ENCODE measurements at regions not wholly inside any gene's neighbourhood (a gene's known extent, or its start where the extent isn't known, plus 50 kb on each side); places are given as distances from the start of the nearest gene placed in this dataset.

DNA sequence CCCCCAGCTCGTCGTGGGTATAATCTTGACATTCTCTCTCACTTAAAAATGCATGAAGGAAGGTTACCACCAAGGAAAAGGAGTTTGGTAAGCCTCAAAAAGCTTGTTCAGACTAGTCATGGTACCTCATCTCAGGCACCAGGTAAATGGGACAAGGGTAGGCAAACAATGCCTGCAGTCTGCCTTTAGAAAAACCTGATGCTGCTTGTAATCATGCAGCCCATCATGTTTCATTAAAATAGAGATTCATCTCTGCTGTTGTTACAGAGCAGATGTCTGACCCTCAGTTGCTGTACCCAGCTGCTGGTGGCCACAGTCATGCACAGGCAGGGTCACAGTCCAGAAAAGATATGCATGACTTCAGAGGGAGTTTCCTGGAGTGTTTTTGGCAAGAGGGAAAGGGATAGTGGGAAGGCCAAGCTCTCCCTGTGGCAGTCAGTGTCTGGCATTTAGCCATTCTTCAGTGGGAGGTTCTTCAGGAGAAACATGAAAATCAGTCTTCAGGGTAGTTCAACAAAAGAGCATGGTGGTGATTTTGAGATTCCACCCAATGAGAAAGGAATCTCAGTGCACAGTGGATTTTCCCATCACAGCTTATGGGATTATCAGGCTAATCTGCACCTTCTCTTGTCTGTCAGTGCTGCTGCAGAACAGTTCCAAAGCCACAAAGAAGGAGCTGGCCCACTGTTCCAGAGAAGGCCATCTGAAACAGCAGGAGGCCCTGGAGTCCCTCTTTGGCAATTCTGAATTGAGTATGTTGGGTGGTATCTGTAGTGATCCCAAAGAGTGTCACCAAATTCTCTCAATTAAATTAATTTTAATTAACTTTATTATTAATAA, 202.7 kb upstream of the FRMD6 start:
- no peak for DNase-seq (ENCODE audit: low read depth)
- TF ChIP-seq, protein P1, sequence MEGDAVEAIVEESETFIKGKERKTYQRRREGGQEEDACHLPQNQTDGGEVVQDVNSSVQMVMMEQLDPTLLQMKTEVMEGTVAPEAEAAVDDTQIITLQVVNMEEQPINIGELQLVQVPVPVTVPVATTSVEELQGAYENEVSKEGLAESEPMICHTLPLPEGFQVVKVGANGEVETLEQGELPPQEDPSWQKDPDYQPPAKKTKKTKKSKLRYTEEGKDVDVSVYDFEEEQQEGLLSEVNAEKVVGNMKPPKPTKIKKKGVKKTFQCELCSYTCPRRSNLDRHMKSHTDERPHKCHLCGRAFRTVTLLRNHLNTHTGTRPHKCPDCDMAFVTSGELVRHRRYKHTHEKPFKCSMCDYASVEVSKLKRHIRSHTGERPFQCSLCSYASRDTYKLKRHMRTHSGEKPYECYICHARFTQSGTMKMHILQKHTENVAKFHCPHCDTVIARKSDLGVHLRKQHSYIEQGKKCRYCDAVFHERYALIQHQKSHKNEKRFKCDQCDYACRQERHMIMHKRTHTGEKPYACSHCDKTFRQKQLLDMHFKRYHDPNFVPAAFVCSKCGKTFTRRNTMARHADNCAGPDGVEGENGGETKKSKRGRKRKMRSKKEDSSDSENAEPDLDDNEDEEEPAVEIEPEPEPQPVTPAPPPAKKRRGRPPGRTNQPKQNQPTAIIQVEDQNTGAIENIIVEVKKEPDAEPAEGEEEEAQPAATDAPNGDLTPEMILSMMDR (IDR thresholded peaks at IDR 0.05; ENCODE audit: insufficient read depth, low read depth, low read length, missing control alignments), result no peak
- H3K4me3 ChIP-seq (ENCODE audit: low read depth, low read length), result no peak overlapping the region

- no peak overlapping the region for H3K4me3 ChIP-seq (ENCODE audit: low read depth, low read length)
- TF ChIP-seq, protein P1 (IDR thresholded peaks at IDR 0.05; ENCODE audit: insufficient read depth, low read depth, low read length, missing control alignments), result no peak
- DNase-seq (ENCODE audit: low read depth), result no peak
Measured at GRCh38 chr14:51449681-51450080, 202.0 kb upstream of the FRMD6 start.

DNA sequence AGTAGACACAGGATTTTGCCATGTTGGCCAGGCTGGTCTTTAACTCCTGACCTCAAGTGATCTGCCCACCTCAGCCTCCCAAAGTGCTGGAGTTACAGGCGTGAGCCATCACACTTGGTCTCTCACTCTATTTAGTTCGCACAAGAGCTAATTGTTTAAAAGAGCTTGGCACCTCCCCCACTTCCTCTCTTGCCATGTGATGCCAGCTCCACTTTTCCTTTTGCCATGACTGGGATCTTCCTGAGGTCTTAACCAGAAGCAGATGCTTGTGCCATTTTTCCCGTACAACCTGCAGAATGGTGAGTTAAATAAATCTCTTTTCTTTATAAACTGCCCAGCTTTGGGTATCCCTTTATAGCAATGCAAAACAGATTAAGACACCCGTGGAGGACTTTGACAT, 200.1 kb upstream of the FRMD6 start:
- no peak overlapping the region for H3K4me3 ChIP-seq (ENCODE audit: low read depth, low read length)
- DNase-seq (ENCODE audit: low read depth), result no peak
- TF ChIP-seq, protein P1 (IDR thresholded peaks at IDR 0.05; ENCODE audit: insufficient read depth, low read depth, low read length, missing control alignments), result no peak

GRCh38 chr14:51453869-51454268, 197.8 kb upstream of the FRMD6 start:
- no peak overlapping the region for H3K4me3 ChIP-seq (ENCODE audit: low read depth, low read length)
- TF ChIP-seq, protein P1 (IDR thresholded peaks at IDR 0.05; ENCODE audit: insufficient read depth, low read depth, low read length, missing control alignments), result no peak
- DNase-seq (ENCODE audit: low read depth), result no peak

- TF ChIP-seq, protein P1 (IDR thresholded peaks at IDR 0.05; ENCODE audit: insufficient read depth, low read depth, low read length, missing control alignments), result no peak
- no peak for DNase-seq (ENCODE audit: low read depth)
- H3K4me3 ChIP-seq (ENCODE audit: low read depth, low read length), result no peak overlapping the region
Measured at GRCh38 chr14:51454351-51454750, 197.4 kb upstream of the FRMD6 start.

DNA sequence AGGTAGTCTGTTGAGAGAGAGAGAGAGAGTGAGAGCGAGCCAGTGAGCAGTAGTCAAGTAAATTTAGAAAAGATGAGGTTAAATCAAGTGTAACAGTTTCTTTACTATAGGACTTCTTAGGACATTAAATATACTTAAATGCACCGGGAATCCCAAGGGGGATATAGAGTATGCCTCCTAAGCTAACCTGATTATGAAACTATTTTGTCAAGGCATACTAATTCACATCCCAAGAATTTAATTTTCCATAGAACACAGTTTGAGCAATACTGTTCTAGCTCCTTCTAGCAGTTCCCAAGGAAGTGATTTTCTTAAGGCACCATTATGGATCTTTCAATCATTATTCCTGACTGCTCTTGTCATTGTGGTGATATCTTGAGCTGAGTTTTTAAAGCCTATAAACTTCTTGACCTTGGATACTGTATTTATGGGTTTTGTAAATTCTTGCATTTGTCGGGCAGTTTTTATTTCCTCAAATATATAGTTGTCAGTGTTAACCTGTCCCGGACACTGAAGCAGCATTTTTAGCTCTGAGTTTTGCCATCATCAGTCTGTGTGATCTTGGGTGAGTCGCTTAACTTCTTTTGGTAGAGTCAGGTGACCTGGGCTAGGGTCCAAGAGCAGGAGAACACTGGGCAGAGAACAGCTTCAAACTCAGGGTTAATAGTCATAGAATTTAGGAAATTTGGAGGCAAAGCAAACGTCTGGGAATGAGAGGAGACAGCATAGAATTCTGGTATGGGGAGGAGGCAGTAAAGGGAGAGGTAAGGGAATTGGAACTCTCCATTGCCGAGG, 196.5 kb upstream of the FRMD6 start:
- DNase-seq (ENCODE audit: low read depth), result no peak
- H3K4me3 ChIP-seq (ENCODE audit: low read depth, low read length), result no peak overlapping the region
- TF ChIP-seq, protein P1 (IDR thresholded peaks at IDR 0.05; ENCODE audit: insufficient read depth, low read depth, low read length, missing control alignments), result no peak
